ENCODE measurements at regions not wholly inside any gene's neighbourhood (a gene's known extent, or its start where the extent isn't known, plus 50 kb on each side); places are given as distances from the start of the nearest gene placed in this dataset.

- ATAC-seq (ENCODE audit: insufficient read depth, low read depth) (no peak), DNase-seq (no peak)
- H3K4me3 ChIP-seq (ENCODE audit: low read depth in 1 of 2, low read length in 2 of 2) = no peak overlapping the region
- peaks cover 5% of the 10 kb centered on the region; the same call in 1 of the 2 replicates for H4K20me1 ChIP-seq (ENCODE audit: insufficient read depth, low read length)
- TF ChIP-seq EZH2 (IDR thresholded peaks at IDR 0.05; ENCODE audit: borderline replicate concordance, low read depth, low read length, severe bottlenecking) = no peak
- TF ChIP-seq, protein P1, sequence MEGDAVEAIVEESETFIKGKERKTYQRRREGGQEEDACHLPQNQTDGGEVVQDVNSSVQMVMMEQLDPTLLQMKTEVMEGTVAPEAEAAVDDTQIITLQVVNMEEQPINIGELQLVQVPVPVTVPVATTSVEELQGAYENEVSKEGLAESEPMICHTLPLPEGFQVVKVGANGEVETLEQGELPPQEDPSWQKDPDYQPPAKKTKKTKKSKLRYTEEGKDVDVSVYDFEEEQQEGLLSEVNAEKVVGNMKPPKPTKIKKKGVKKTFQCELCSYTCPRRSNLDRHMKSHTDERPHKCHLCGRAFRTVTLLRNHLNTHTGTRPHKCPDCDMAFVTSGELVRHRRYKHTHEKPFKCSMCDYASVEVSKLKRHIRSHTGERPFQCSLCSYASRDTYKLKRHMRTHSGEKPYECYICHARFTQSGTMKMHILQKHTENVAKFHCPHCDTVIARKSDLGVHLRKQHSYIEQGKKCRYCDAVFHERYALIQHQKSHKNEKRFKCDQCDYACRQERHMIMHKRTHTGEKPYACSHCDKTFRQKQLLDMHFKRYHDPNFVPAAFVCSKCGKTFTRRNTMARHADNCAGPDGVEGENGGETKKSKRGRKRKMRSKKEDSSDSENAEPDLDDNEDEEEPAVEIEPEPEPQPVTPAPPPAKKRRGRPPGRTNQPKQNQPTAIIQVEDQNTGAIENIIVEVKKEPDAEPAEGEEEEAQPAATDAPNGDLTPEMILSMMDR (IDR thresholded peaks at IDR 0.05; ENCODE audit: borderline replicate concordance, extremely low read depth, low read length, poor library complexity, severe bottlenecking) = no peak
- no peaks in the 10 kb centered on the region for H3K79me2 ChIP-seq (ENCODE audit: insufficient read depth, low read length)
- no peak overlapping the region for H3K27ac ChIP-seq (ENCODE audit: low read length)
- H3K36me3 ChIP-seq (ENCODE audit: insufficient read depth, low read length) = no peaks in the 10 kb centered on the region
- no peaks in the 10 kb centered on the region for H3K4me1 ChIP-seq (ENCODE audit: insufficient read depth, low read length)
- no peak overlapping the region for H3K9ac ChIP-seq (ENCODE audit: low read depth, low read length)
- H3K27me3 ChIP-seq (ENCODE audit: insufficient read depth, low read length, poor library complexity) = no peaks in the 10 kb centered on the region
- no peaks in the 10 kb centered on the region for H3K9me3 ChIP-seq (ENCODE audit: insufficient read depth, low read length, severe bottlenecking)
- no peak overlapping the region for H3K4me2 ChIP-seq (ENCODE audit: insufficient read depth, low read length)
- no peak overlapping the region for H2AFZ ChIP-seq (ENCODE audit: low read depth, low read length)
Observed at GRCh38 chr6:154925130-154925529, 70.0 kb upstream of the TIAM2 start.

- no peak overlapping the region for H3K27ac ChIP-seq (ENCODE audit: low read length)
- peaks cover 5% of the 10 kb centered on the region; the same call in 1 of the 2 replicates for H4K20me1 ChIP-seq (ENCODE audit: insufficient read depth, low read length)
- DNase-seq (no peak), ATAC-seq (ENCODE audit: insufficient read depth, low read depth) (no peak)
- no peaks in the 10 kb centered on the region for H3K9me3 ChIP-seq (ENCODE audit: insufficient read depth, low read length, severe bottlenecking)
- no peaks in the 10 kb centered on the region for H3K27me3 ChIP-seq (ENCODE audit: insufficient read depth, low read length, poor library complexity)
- TF ChIP-seq, protein P1 (IDR thresholded peaks at IDR 0.05; ENCODE audit: borderline replicate concordance, extremely low read depth, low read length, poor library complexity, severe bottlenecking) = no peak
- TF ChIP-seq EZH2 (IDR thresholded peaks at IDR 0.05; ENCODE audit: borderline replicate concordance, low read depth, low read length, severe bottlenecking) = no peak
- H3K9ac ChIP-seq (ENCODE audit: low read depth, low read length) = no peak overlapping the region
- no peaks in the 10 kb centered on the region for H3K79me2 ChIP-seq (ENCODE audit: insufficient read depth, low read length)
- no peak overlapping the region for H2AFZ ChIP-seq (ENCODE audit: low read depth, low read length)
- no peak overlapping the region for H3K4me2 ChIP-seq (ENCODE audit: insufficient read depth, low read length)
- H3K36me3 ChIP-seq (ENCODE audit: insufficient read depth, low read length) = no peaks in the 10 kb centered on the region
- H3K4me1 ChIP-seq (ENCODE audit: insufficient read depth, low read length) = no peaks in the 10 kb centered on the region
- no peak overlapping the region for H3K4me3 ChIP-seq (ENCODE audit: low read depth in 1 of 2, low read length in 2 of 2)
Observed at GRCh38 chr6:154926366-154926765, 68.7 kb upstream of the TIAM2 start.

GRCh38 chr6:154928325-154928922 is 66.7 kb upstream of the TIAM2 start:
- Histone ChIP-seq H3K9me3 (ENCODE audit: insufficient read depth, low read length, severe bottlenecking) (no peaks in the 10 kb centered on the region), H3K9ac (ENCODE audit: low read depth, low read length) (no peak overlapping the region), H3K27ac (ENCODE audit: low read length) (no peak overlapping the region), H3K4me1 (ENCODE audit: insufficient read depth, low read length) (peaks cover 3% of the 10 kb centered on the region; the same call in 1 of the 2 replicates), H2AFZ (ENCODE audit: low read depth, low read length) (no peak overlapping the region), H3K4me2 (ENCODE audit: insufficient read depth, low read length) (no peak overlapping the region), H3K27me3 (ENCODE audit: insufficient read depth, low read length, poor library complexity) (no peaks in the 10 kb centered on the region), H3K36me3 (ENCODE audit: insufficient read depth, low read length) (no peaks in the 10 kb centered on the region), H4K20me1 (ENCODE audit: insufficient read depth, low read length) (no peaks in the 10 kb centered on the region), H3K79me2 (ENCODE audit: insufficient read depth, low read length) (no peaks in the 10 kb centered on the region), H3K4me3 (ENCODE audit: low read depth in 1 of 2, low read length in 2 of 2) (no peak overlapping the region)
- DNase-seq (peak; percentile 63), ATAC-seq (ENCODE audit: insufficient read depth, low read depth) (peak; percentile 84)
- TF ChIP-seq EZH2 (IDR thresholded peaks at IDR 0.05; ENCODE audit: borderline replicate concordance, low read depth, low read length, severe bottlenecking) = no peak
- TF ChIP-seq, protein P1 (IDR thresholded peaks at IDR 0.05; ENCODE audit: borderline replicate concordance, extremely low read depth, low read length, poor library complexity, severe bottlenecking) = peak; percentile 76
